22Rv1 (cell line): ENCODE measurements at regions not wholly inside any gene's neighbourhood (a gene's known extent, or its start where the extent isn't known, plus 50 kb on each side); places are given as distances from the start of the nearest gene placed in this dataset.

Experiments used
- H3K27ac ChIP-seq: fragments of 450-650 bp; 2 replicates; pipeline ENCODE4 v1.5.1; 2017
- ZFX ChIP-seq: fragments of 450-650 bp; IDR thresholded peaks from 2 replicates; pipeline ENCODE4 v1.6.1; 2017; ENCODE audit warnings: antibody characterized with exemption, borderline replicate concordance
- TF ChIP-seq, protein P1 (sequence below): fragments of 450-650 bp; IDR thresholded peaks from 2 replicates; pipeline ENCODE4 v1.5.1; 2017; ENCODE audit warnings: mild to moderate bottlenecking

DNA sequence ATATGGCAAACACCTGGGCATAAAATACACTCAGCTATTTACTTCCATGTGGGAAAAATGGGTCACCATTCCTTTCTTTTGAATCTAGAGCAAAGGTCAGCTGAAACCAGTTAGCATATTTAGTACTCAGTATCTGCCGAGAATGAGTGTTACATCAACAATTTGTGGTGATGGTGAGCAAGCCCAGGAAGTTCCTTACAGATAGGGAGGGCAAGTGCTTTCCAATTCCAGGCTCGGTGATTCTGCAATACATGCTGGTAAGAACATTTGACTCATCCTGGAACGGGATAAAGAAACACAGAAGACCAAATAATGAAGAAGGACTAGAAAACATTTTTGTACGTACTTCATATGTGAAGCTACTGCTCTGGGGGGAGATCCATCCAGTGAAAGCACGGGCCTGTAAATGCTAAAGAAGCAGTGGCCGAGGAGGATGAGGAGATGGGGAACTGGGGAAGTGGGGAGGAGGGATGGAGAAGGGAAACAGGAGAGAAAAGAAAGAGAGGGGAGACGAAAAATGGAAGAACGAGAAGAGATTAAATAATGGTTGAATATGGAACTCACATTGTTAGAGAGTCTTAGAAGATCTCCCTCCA is 251.9 kb downstream of the TTC32 start:
- TF ChIP-seq, protein P1, sequence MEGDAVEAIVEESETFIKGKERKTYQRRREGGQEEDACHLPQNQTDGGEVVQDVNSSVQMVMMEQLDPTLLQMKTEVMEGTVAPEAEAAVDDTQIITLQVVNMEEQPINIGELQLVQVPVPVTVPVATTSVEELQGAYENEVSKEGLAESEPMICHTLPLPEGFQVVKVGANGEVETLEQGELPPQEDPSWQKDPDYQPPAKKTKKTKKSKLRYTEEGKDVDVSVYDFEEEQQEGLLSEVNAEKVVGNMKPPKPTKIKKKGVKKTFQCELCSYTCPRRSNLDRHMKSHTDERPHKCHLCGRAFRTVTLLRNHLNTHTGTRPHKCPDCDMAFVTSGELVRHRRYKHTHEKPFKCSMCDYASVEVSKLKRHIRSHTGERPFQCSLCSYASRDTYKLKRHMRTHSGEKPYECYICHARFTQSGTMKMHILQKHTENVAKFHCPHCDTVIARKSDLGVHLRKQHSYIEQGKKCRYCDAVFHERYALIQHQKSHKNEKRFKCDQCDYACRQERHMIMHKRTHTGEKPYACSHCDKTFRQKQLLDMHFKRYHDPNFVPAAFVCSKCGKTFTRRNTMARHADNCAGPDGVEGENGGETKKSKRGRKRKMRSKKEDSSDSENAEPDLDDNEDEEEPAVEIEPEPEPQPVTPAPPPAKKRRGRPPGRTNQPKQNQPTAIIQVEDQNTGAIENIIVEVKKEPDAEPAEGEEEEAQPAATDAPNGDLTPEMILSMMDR: no peak
- no peak for TF ChIP-seq ZFX
- no peak overlapping the region for H3K27ac ChIP-seq

DNA sequence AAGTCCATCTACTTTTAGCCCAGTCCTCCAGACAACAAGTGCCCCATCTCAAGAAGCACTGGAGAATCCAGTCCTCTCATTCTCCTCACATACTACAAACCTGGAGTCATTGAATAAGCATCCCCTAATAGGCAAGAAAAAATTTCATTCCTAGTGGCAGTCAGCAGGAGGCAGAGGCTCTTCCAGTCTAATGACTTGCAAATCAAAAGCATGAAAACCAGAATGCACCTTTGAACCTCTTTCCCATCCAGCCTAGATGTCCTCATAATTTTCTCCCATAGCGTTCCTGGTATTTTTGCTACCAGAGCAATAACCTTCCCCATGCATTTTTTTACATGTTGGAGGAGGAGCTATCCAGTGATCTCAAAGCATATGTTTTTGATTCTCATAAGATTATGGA is 252.6 kb downstream of the TTC32 start:
- H3K27ac ChIP-seq: no peak overlapping the region
- TF ChIP-seq, protein P1: no peak
- TF ChIP-seq ZFX: no peak

DNA sequence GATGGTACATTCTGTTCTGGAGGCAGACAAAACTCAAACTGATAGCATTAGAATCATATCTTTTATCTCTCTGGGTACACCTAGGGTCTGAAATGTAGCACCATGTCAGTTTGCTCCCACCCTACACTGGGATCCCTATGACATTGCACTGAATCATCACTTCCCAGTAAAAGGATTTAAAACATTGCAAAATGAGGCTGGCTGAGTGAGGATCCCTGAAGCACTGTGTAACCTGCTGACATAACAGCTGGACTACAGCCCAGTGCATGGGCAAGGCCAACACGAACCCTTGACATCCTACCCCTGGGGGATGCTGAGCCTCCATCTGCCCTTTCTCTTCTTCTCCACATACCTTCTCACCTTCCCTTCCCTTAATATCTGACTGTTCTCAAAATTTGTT is 253.2 kb downstream of the TTC32 start:
- TF ChIP-seq, protein P1: no peak
- no peak for TF ChIP-seq ZFX
- no peak overlapping the region for H3K27ac ChIP-seq

DNA sequence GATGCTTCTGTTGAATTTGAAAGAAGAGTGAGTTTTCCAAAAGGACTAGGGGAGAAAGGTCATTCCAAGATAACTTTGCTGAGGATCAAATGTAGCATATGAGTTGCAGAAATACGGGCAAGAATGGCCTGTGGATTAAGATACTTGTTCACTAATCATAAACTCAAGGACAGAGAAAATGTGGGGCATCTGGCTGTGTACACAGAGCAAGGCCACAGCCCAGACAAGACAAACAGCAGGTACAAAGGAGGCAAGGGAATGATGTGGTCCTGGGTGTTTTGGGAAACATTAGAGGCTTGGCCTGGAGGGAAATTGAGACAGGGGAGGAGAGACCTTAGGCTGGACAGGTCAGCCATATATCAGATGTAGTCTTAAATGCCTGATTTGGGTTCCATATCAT is 254.8 kb downstream of the TTC32 start:
- TF ChIP-seq, protein P1: no peak
- TF ChIP-seq ZFX: no peak
- H3K27ac ChIP-seq: no peak overlapping the region

DNA sequence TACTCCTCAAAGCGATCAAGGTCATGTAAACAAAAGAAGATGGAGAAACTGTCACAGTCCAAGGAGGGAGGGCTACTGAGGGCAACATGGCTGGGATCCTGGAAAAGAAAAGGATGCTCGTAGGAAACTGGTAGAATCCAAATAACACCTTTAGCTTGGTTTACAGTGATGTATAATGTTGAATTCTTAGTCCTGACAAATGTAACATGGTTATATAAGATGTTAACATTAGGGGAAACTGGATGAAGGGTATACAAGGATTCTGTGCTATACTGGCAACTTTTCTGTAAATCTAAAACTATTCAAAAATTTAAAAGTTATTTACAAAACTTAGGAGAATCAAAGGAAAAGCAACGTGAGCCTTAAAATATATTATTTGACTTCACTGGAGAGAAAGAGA is 257.0 kb downstream of the TTC32 start:
- no peak overlapping the region for H3K27ac ChIP-seq
- TF ChIP-seq ZFX: no peak
- TF ChIP-seq, protein P1: no peak

DNA sequence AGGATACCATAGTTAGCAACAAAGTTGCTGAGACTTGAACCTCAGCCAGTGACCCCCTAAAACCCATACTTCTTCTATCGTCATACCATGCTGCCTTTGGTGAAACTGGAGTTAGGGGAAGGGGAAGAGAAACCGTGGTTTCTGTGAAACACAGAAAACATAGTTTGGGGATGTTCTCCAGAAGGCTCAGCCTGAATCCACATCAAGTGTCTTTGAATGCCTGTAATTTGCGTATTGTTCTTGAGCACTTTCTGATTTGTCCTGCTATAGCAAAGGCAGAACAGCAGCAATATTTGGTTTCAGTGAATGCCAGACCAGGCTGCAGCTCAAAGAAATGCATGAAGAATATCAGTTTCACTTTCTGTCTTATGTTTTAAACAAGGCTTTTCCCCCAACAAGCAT is 258.7 kb downstream of the TTC32 start:
- no peak overlapping the region for H3K27ac ChIP-seq
- TF ChIP-seq, protein P1: no peak
- no peak for TF ChIP-seq ZFX

DNA sequence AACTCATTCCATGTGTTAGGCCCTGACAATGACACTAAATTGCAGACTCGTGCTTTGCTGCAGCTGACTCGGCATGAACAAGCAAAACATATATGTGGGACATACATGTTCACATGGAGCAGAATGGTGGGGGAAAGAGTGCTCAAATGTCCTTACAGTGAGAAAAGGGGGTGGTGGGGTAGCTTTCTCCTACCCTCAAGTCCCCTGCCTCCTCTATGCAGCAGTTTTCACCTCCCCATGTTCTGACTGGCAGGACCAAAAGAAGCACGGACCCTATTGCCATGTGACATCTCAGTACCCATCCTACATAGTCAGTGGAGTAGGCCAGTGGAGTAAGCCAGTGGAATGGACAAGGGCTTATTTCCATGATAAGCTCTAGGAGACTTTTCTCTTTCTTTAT is 259.3 kb downstream of the TTC32 start:
- TF ChIP-seq ZFX: no peak
- TF ChIP-seq, protein P1: no peak
- H3K27ac ChIP-seq: no peak overlapping the region
